Upper lobe of right lung (tissue), 1 donor: ENCODE measurements at regions not wholly inside any gene's neighbourhood (a gene's known extent, or its start where the extent isn't known, plus 50 kb on each side); places are given as distances from the start of the nearest gene placed in this dataset.

Experiments
- ATAC-seq: fragments of 200-7000 bp; cut with Tn5 transposase; one replicate; pipeline ENCODE4 v1.9.1; 2020; ENCODE audit warnings: mild to moderate bottlenecking, moderate library complexity
- DNase-seq: peaks from one replicate; pipeline ENCODE4 v3.0.0-alpha.2; 2020
- H3K27ac ChIP-seq: fragments of 200-600 bp; one replicate; pipeline ENCODE4 v1.8.0; 2022
- H3K27me3 ChIP-seq: fragments of 200-600 bp; one replicate; pipeline ENCODE4 v1.8.0; 2022; ENCODE audit warnings: mild to moderate bottlenecking
- H3K36me3 ChIP-seq: fragments of 200-600 bp; one replicate; pipeline ENCODE4 v1.8.0; 2022
- H3K4me1 ChIP-seq: fragments of 200-600 bp; one replicate; pipeline ENCODE4 v1.8.0; 2022
- H3K4me3 ChIP-seq: fragments of 200-600 bp; one replicate; pipeline ENCODE4 v1.8.0; 2022; ENCODE audit warnings: mild to moderate bottlenecking
- H3K9me3 ChIP-seq: fragments of 200-600 bp; one replicate; pipeline ENCODE4 v1.8.0; 2022
- CTCF ChIP-seq: fragments of 200-600 bp; IDR thresholded peaks from one replicate; pipeline ENCODE4 v1.8.0; 2022; ENCODE audit warnings: antibody characterized with exemption
- intact Hi-C: fragments of 100-400 bp; cut with DNase I; formaldehyde crosslinking; loops from one replicate; pipeline ENCODE4 v1.11.0; 2022
- donor health status: DM: no; HTN: yes; CAD: no; lungs with severe emphysema.

DNA sequence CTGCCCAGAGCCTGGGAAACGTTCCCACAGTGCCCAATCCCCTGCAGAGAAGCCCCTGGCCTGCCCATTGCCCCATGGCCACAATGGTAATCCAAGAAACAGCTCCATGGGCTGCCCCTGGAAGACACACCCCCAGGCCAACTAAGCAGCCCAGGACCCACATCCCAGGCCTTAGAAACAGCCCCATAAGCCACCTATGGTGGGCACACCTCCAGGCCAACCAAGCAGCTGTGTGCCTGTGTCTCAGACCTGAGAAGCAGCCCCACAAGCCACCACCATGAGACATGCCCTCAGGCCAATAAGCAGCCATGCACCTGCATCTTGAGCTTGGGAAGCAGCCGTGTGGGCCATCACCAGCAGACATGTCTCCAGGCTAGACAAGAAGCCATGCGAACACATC, 52.9 kb upstream of the SSBP2 start:
- intact Hi-C loops, result no loop called here
- DNase-seq, result no peak
- H3K4me3 ChIP-seq, result no peak overlapping the region
- peaks cover 3% of the 10 kb centered on the region for H3K9me3 ChIP-seq
- TF ChIP-seq CTCF, result no peak
- H3K36me3 ChIP-seq, result no peaks in the 10 kb centered on the region
- H3K27me3 ChIP-seq, result no peaks in the 10 kb centered on the region
- no peaks in the 10 kb centered on the region for H3K4me1 ChIP-seq
- no peak for ATAC-seq
- no peak overlapping the region for H3K27ac ChIP-seq

DNA sequence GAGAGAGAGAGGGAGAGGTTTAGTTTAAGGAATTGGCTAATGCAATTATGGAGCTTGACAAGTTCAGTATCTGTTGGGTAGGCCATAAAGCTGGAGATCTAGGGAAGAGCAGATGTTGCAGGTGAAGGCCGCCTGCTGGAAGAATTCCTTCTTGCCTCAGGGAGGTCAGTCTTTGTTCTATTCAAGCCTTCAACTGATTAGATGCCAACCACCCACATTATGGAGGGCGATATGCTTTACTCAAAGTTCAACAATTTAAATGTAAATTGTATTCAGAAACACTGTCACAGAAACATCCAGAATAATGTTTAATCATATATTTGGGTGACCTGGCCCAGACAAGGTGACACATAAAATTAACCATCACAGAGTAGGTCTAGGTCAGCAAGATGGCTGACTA, 51.7 kb upstream of the SSBP2 start:
- peaks cover 3% of the 10 kb centered on the region for H3K9me3 ChIP-seq
- intact Hi-C loops, result no loop called here

GRCh38 chr5:81802020-81802419, 51.1 kb upstream of the SSBP2 start:
- no peak overlapping the region for H3K27ac ChIP-seq
- intact Hi-C loops, result no loop called here
- H3K4me1 ChIP-seq, result no peaks in the 10 kb centered on the region
- ATAC-seq (no peak), DNase-seq (no peak)
- no peaks in the 10 kb centered on the region for H3K27me3 ChIP-seq
- no peaks in the 10 kb centered on the region for H3K9me3 ChIP-seq
- H3K4me3 ChIP-seq, result no peak overlapping the region
- H3K36me3 ChIP-seq, result no peaks in the 10 kb centered on the region
- TF ChIP-seq CTCF, result no peak

More for the DNA sequence above, 51.7 kb upstream of the SSBP2 start:
- ATAC-seq (no peak), DNase-seq (no peak)
- H3K27me3 ChIP-seq, result no peaks in the 10 kb centered on the region
- H3K36me3 ChIP-seq, result no peaks in the 10 kb centered on the region
- H3K4me1 ChIP-seq, result no peaks in the 10 kb centered on the region
- no peak overlapping the region for H3K27ac ChIP-seq
- H3K4me3 ChIP-seq, result no peak overlapping the region
- TF ChIP-seq CTCF, result no peak

DNA sequence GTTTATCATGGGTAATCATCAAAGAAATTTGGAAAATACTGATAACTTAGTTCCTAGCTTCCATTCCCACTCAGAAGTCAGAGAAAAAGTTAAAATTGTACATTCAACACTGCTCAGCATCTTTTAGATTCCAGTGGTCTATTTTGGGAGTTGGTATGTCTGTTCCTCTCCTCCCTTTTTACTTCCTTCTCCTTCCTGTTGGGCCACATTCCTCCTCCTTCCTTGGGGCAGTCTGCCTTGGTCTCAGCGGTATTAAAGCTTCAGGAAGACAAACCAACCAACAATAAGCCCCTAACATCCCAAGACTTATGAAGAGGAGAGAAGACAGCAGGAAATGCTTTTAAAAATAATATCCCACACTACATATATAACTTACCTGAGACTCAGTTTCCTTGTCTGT, 49.9 kb upstream of the SSBP2 start:
- no peak for TF ChIP-seq CTCF
- no peaks in the 10 kb centered on the region for H3K36me3 ChIP-seq
- ATAC-seq (no peak), DNase-seq (no peak)
- H3K27me3 ChIP-seq, result no peaks in the 10 kb centered on the region
- no peak overlapping the region for H3K4me3 ChIP-seq
- intact Hi-C loops, result no loop called here
- no peaks in the 10 kb centered on the region for H3K4me1 ChIP-seq
- no peaks in the 10 kb centered on the region for H3K9me3 ChIP-seq
- H3K27ac ChIP-seq, result no peak overlapping the region
